GM21576 (cell line): ENCODE measurements at regions not wholly inside any gene's neighbourhood (a gene's known extent, or its start where the extent isn't known, plus 50 kb on each side); places are given as distances from the start of the nearest gene placed in this dataset.
"Not testable (repeated sequence)": the region's sequence is repeated elsewhere in the genome, so short reads cannot be mapped to it uniquely, and the experiment has no call there.

Source experiments
- ATAC-seq: cut with Tn5 transposase; IDR thresholded peaks from one replicate; pipeline ENCODE4 v1.9.1; 2021; ENCODE audit warnings: mild to moderate bottlenecking, moderate library complexity; ENCODE audit not compliant: unreplicated experiment

GRCh38 chr5:86332851-86333250 lies 284.9 kb upstream of the COX7C start:
- no peak for ATAC-seq

- no peak for ATAC-seq
Observed at GRCh38 chr5:86337667-86338460, 279.9 kb upstream of the COX7C start.

- ATAC-seq, result no peak
Observed at GRCh38 chr5:86354664-86355063, 263.1 kb upstream of the COX7C start.

GRCh38 chr5:86360801-86361200 lies 256.9 kb upstream of the COX7C start:
- no peak for ATAC-seq

GRCh38 chr5:86371061-86371460 lies 246.7 kb upstream of the COX7C start:
- ATAC-seq, result no peak

GRCh38 chr5:86374611-86375010 lies 243.1 kb upstream of the COX7C start:
- no peak for ATAC-seq

- no peak for ATAC-seq
Observed at GRCh38 chr5:86376214-86376613, 241.5 kb upstream of the COX7C start.

GRCh38 chr5:86403190-86403589 lies 214.6 kb upstream of the COX7C start:
- ATAC-seq, result no peak

GRCh38 chr5:86404256-86404655 lies 213.5 kb upstream of the COX7C start:
- ATAC-seq, result no peak

GRCh38 chr5:86407711-86408110 lies 210.0 kb upstream of the COX7C start:
- ATAC-seq, result no peak

- no peak for ATAC-seq
Observed at GRCh38 chr5:86411596-86411995, 206.1 kb upstream of the COX7C start.

- ATAC-seq, result no peak
Observed at GRCh38 chr5:86427158-86427557, 190.6 kb upstream of the COX7C start.

GRCh38 chr5:86439593-86440110 lies 178.1 kb upstream of the COX7C start:
- no peak for ATAC-seq

- ATAC-seq, result no peak
Observed at GRCh38 chr5:86442036-86442745, 175.6 kb upstream of the COX7C start.

- no peak for ATAC-seq
Observed at GRCh38 chr5:86447362-86447761, 170.4 kb upstream of the COX7C start.

GRCh38 chr5:86452251-86452650 lies 165.5 kb upstream of the COX7C start:
- no peak for ATAC-seq

GRCh38 chr5:86460519-86460918 lies 157.2 kb upstream of the COX7C start:
- no peak for ATAC-seq

GRCh38 chr5:86461169-86461956 lies 156.4 kb upstream of the COX7C start:
- ATAC-seq, result no peak

GRCh38 chr5:86463339-86463738 lies 154.4 kb upstream of the COX7C start:
- no peak for ATAC-seq

GRCh38 chr5:86465052-86465838 lies 152.5 kb upstream of the COX7C start:
- ATAC-seq, result no peak

- ATAC-seq, result not testable (repeated sequence)
Observed at GRCh38 chr5:86466721-86467120, 151.0 kb upstream of the COX7C start.
